Lower leg skin (tissue), 4 donors: ENCODE measurements at regions not wholly inside any gene's neighbourhood (a gene's known extent, or its start where the extent isn't known, plus 50 kb on each side); places are given as distances from the start of the nearest gene placed in this dataset.

Source experiments
- DNase-seq, 2 donors: peaks; one replicate each; pipeline ENCODE4 v3.0.0-alpha.2; 2019; ENCODE audit warnings: low spot score in 2 of 2
- H3K4me3 ChIP-seq: fragments of 200-600 bp; sonication (generic); 2 replicates; pipeline ENCODE4 v1.5.1; 2017; ENCODE audit warnings: mild to moderate bottlenecking, low read depth; ENCODE audit not compliant: poor library complexity, severe bottlenecking
- CTCF ChIP-seq, 3 donors: fragments of 450-650 bp; IDR thresholded peaks; one replicate each; pipeline ENCODE4 v1.5.1; 2016; ENCODE audit warnings: antibody characterized with exemption in 3 of 3, mild to moderate bottlenecking in 3 of 3, moderate library complexity in 2 of 3
- POLR2A ChIP-seq, 2 donors: fragments of 450-650 bp; IDR thresholded peaks; one replicate each; pipeline ENCODE4 v1.6.1; 2016 to 2017; ENCODE audit warnings: antibody characterized with exemption in 2 of 2, mild to moderate bottlenecking in 1 of 2, moderate library complexity in 1 of 2
- WGBS, 2 donors: methylation state at CpG; one replicate each; pipeline ENCODE4 v1.1.5; 2018; 5-methylcytosine and 5-hydroxymethylcytosine counted together
- intact Hi-C: fragments of 100-400 bp; cut with DNase I; formaldehyde crosslinking; loops from one replicate; pipeline ENCODE4 v1.15.0; 2023; ENCODE audit warnings: low total_unique reads

GRCh38 chr11:15714641-15715399, 600.1 kb downstream of the INSC start:
- TF ChIP-seq CTCF (IDR thresholded peaks at IDR 0.05) = no peak
- no peak for TF ChIP-seq POLR2A (IDR thresholded peaks at IDR 0.05)
- H3K4me3 ChIP-seq = no peak overlapping the region
- intact Hi-C loops = no loop called here
- WGBS, 2 donors = 89% methylated on average over 6 of the region's 6 CpGs
- no peak for DNase-seq

GRCh38 chr11:15716550-15716949, 601.8 kb downstream of the INSC start:
- TF ChIP-seq CTCF (IDR thresholded peaks at IDR 0.05) = no peak
- no peak for TF ChIP-seq POLR2A (IDR thresholded peaks at IDR 0.05)
- WGBS, 2 donors = 82 to 90% methylated on average over 2 of the region's 2 CpGs
- no peak overlapping the region for H3K4me3 ChIP-seq
- intact Hi-C loops = no loop called here
- DNase-seq = no peak

GRCh38 chr11:15720460-15720859, 605.7 kb downstream of the INSC start:
- no peak for TF ChIP-seq CTCF (IDR thresholded peaks at IDR 0.05)
- TF ChIP-seq POLR2A (IDR thresholded peaks at IDR 0.05) = no peak
- intact Hi-C loops = no loop called here
- H3K4me3 ChIP-seq = no peak overlapping the region
- DNase-seq = no peak
- WGBS, 2 donors = 70 to 83% methylated on average over 5 of the region's 5 CpGs

- H3K4me3 ChIP-seq = no peak overlapping the region
- TF ChIP-seq POLR2A (IDR thresholded peaks at IDR 0.05) = no peak
- TF ChIP-seq CTCF (IDR thresholded peaks at IDR 0.05) = no peak
- intact Hi-C loops = no loop called here
- no peak for DNase-seq
Measured at GRCh38 chr11:15723966-15724365, 609.2 kb downstream of the INSC start.

GRCh38 chr11:15724601-15725000, 609.9 kb downstream of the INSC start:
- H3K4me3 ChIP-seq = no peak overlapping the region
- intact Hi-C loops = no loop called here
- TF ChIP-seq CTCF (IDR thresholded peaks at IDR 0.05) (no peak), POLR2A (IDR thresholded peaks at IDR 0.05) (no peak)
- 68 to 90% methylated on average over 3 of the region's 3 CpGs for WGBS, 2 donors
- DNase-seq = no peak

- 40 to 70% methylated on average over 2 of the region's 2 CpGs for WGBS, 2 donors
- no peak for TF ChIP-seq POLR2A (IDR thresholded peaks at IDR 0.05)
- TF ChIP-seq CTCF (IDR thresholded peaks at IDR 0.05) = no peak
- no peak for DNase-seq
- no peak overlapping the region for H3K4me3 ChIP-seq
- intact Hi-C loops = no loop called here
Measured at GRCh38 chr11:15725246-15725645, 610.5 kb downstream of the INSC start.
